BLaER1 (cell line): ENCODE measurements at regions not wholly inside any gene's neighbourhood (a gene's known extent, or its start where the extent isn't known, plus 50 kb on each side); places are given as distances from the start of the nearest gene placed in this dataset.
"Not testable (repeated sequence)": the region's sequence is repeated elsewhere in the genome, so short reads cannot be mapped to it uniquely, and the experiment has no call there.

ENCODE experiments used
- H3K27ac ChIP-seq: shearing (Covaris generic); formaldehyde crosslinking; 2 replicates; pipeline ENCODE4 v1.8.1; 2022
- H3K27me3 ChIP-seq: shearing (Covaris generic); formaldehyde crosslinking; 2 replicates; pipeline ENCODE4 v1.8.1; 2022
- H3K36me3 ChIP-seq: shearing (Covaris generic); formaldehyde crosslinking; 2 replicates; pipeline ENCODE4 v1.8.1; 2022
- H3K4me1 ChIP-seq: shearing (Covaris generic); formaldehyde crosslinking; 2 replicates; pipeline ENCODE4 v1.8.1; 2022
- H3K4me2 ChIP-seq: shearing (Covaris generic); formaldehyde crosslinking; 2 replicates; pipeline ENCODE4 v1.8.1; 2022
- H3K4me3 ChIP-seq: shearing (Covaris generic); formaldehyde crosslinking; 2 replicates; pipeline ENCODE4 v1.8.1; 2022
- H3K9ac ChIP-seq: shearing (Covaris generic); formaldehyde crosslinking; 2 replicates; pipeline ENCODE4 v1.8.1; 2022
- H3K9me3 ChIP-seq: shearing (Covaris generic); formaldehyde crosslinking; 2 replicates; pipeline ENCODE4 v1.8.1; 2022
- H4K20me1 ChIP-seq: shearing (Covaris generic); formaldehyde crosslinking; 2 replicates; pipeline ENCODE4 v1.8.1; 2022
- Cebpa-rat ChIP-seq: shearing (Covaris generic); IDR thresholded peaks from 2 replicates; pipeline ENCODE4 v1.8.1; 2022

- Histone ChIP-seq H3K4me3 (no peak overlapping the region), H3K4me1 (no peaks in the 10 kb centered on the region), H3K36me3 (no peaks in the 10 kb centered on the region), H3K27me3 (no peaks in the 10 kb centered on the region), H3K9me3 (no peaks in the 10 kb centered on the region; the same call in 1 of the 2 replicates), H3K4me2 (no peak overlapping the region), H3K9ac (no peak overlapping the region), H3K27ac (no peak overlapping the region), H4K20me1 (no peaks in the 10 kb centered on the region)
- TF ChIP-seq Cebpa-rat: no peak
Measured at GRCh38 chr2:161059388-161059787, 100.8 kb upstream of the TANK start.

GRCh38 chr2:161061786-161062185, 98.4 kb upstream of the TANK start:
- Histone ChIP-seq H3K4me1 (no peaks in the 10 kb centered on the region), H4K20me1 (no peaks in the 10 kb centered on the region), H3K27ac (no peak overlapping the region), H3K4me2 (no peak overlapping the region), H3K4me3 (no peak overlapping the region), H3K9ac (no peak overlapping the region), H3K27me3 (no peaks in the 10 kb centered on the region), H3K9me3 (no peaks in the 10 kb centered on the region), H3K36me3 (no peaks in the 10 kb centered on the region)
- no peak for TF ChIP-seq Cebpa-rat

DNA sequence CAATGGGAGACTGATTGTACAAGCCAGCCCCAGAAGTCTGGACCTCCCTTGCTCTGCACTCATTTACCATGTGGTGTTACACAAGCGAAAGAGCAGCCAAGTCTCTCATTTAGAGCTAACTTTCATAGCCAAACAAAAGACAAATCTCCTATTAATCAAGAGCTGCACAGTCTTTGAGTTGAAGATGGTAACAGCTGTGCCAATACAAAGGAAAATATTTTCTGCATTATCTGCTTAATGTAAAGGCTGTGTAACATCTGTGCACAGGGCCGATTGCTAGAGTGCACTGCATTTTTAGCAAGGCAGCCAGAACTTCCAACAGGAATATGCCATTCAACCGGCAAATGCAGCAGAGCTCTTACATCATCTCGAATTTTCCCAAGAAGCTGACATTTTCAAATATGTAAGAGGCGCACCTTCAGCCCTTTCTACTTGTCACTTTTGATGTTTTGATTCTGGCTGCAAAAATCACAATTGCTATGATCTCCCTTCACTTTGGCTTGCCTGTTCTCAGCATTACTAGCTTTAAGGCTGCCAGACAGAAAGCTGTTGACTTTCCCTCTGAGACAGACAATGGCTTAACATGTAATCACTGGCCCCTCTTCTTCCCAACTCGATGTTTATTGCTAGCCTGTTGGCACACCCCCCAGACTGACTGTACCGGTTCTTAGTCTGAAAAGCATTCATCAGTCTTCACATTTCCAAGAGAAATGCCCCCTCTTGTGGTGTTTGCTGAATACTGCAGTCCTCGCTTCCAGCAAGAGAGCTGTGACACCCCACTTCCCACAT, 96.9 kb upstream of the TANK start:
- no peak overlapping the region for H3K9ac ChIP-seq

GRCh38 chr2:161063946-161064306, 96.3 kb upstream of the TANK start:
- no peak for TF ChIP-seq Cebpa-rat
- H3K9ac ChIP-seq: no peak overlapping the region
- H3K4me2 ChIP-seq: no peak overlapping the region

More for the DNA sequence above, 96.9 kb upstream of the TANK start:
- no peak for TF ChIP-seq Cebpa-rat
- Histone ChIP-seq H3K27me3 (no peaks in the 10 kb centered on the region), H3K9me3 (no peaks in the 10 kb centered on the region), H3K4me1 (no peaks in the 10 kb centered on the region), H3K4me2 (no peak overlapping the region), H3K27ac (no peak overlapping the region), H3K36me3 (no peaks in the 10 kb centered on the region), H3K4me3 (no peak overlapping the region), H4K20me1 (no peaks in the 10 kb centered on the region)

DNA sequence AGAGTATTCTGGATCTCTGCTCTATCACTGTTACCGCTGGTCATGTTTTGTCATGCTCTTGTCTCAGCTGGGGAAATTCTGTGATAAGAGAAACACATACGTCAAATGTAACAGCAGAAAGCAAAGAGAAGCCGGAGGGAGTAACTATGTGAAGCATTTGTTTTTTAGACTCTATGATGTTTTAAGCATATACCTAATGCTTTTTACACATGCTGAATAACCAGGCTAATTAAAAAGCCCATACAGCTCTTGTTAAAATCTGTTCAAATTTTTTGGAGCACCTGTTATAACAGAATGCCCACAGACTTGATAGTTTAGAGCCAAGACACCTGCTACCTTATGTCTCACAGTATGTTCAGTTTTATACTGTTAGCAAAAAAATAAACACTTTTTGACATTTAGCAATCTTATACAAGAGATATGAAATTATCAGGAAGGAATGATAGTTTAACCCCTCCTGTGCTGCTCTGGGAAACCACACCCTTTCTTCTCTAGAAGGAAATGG, 92.3 kb upstream of the TANK start:
- H3K36me3 ChIP-seq: no peaks in the 10 kb centered on the region
- no peaks in the 10 kb centered on the region for H3K27me3 ChIP-seq
- no peaks in the 10 kb centered on the region for H3K9me3 ChIP-seq
- H4K20me1 ChIP-seq: no peaks in the 10 kb centered on the region
- no peak overlapping the region for H3K9ac ChIP-seq
- no peak overlapping the region for H3K27ac ChIP-seq
- no peaks in the 10 kb centered on the region for H3K4me1 ChIP-seq
- TF ChIP-seq Cebpa-rat: no peak
- H3K4me3 ChIP-seq: no peak overlapping the region
- H3K4me2 ChIP-seq: no peak overlapping the region

More at GRCh38 chr2:161063946-161064306, 96.3 kb upstream of the TANK start:
- H3K36me3 ChIP-seq: no peaks in the 10 kb centered on the region
- no peak overlapping the region for H3K4me3 ChIP-seq
- no peaks in the 10 kb centered on the region for H3K27me3 ChIP-seq
- H3K27ac ChIP-seq: no peak overlapping the region
- no peaks in the 10 kb centered on the region for H4K20me1 ChIP-seq
- H3K4me1 ChIP-seq: no peaks in the 10 kb centered on the region
- no peaks in the 10 kb centered on the region for H3K9me3 ChIP-seq

- no peaks in the 10 kb centered on the region for H4K20me1 ChIP-seq
- no peaks in the 10 kb centered on the region for H3K9me3 ChIP-seq
- H3K4me3 ChIP-seq: no peak overlapping the region
- H3K9ac ChIP-seq: no peak overlapping the region
- TF ChIP-seq Cebpa-rat: no peak
- no peaks in the 10 kb centered on the region for H3K4me1 ChIP-seq
- no peaks in the 10 kb centered on the region for H3K36me3 ChIP-seq
- H3K27me3 ChIP-seq: no peaks in the 10 kb centered on the region
- H3K4me2 ChIP-seq: no peak overlapping the region
- H3K27ac ChIP-seq: no peak overlapping the region
Measured at GRCh38 chr2:161068670-161069069, 91.6 kb upstream of the TANK start.

- Histone ChIP-seq H3K4me1 (no peaks in the 10 kb centered on the region), H4K20me1 (no peaks in the 10 kb centered on the region), H3K4me3 (no peak overlapping the region), H3K9ac (no peak overlapping the region), H3K36me3 (no peaks in the 10 kb centered on the region), H3K9me3 (no peaks in the 10 kb centered on the region), H3K27ac (no peak overlapping the region), H3K4me2 (no peak overlapping the region), H3K27me3 (no peaks in the 10 kb centered on the region)
- no peak for TF ChIP-seq Cebpa-rat
Measured at GRCh38 chr2:161070693-161071479, 89.3 kb upstream of the TANK start.

GRCh38 chr2:161072436-161072835, 87.8 kb upstream of the TANK start:
- not testable (repeated sequence) for H4K20me1 ChIP-seq, H3K9me3 ChIP-seq, H3K27ac ChIP-seq, H3K9ac ChIP-seq, H3K27me3 ChIP-seq, H3K4me1 ChIP-seq, H3K36me3 ChIP-seq, H3K4me3 ChIP-seq, H3K4me2 ChIP-seq

DNA sequence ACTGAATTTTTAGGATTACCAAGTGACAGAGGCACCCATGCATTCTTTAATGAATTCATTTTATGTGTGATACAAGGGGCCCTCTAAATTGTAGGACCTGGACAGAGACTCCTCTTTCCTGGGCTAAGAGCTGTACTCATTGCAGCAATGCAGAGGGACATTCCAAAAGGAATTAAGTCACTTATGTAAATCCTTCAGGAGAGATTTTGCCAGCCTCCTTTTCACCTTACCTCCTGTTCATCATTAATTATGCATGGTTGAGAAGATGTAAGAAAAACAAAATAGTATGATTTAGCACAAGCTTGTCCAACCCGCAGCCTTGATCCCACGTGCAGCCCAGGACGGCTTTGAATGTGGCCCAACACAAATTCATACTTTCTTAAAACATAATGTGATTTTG, 84.5 kb upstream of the TANK start:
- no peak overlapping the region for H3K4me3 ChIP-seq
- no peaks in the 10 kb centered on the region for H3K27me3 ChIP-seq
- H3K4me2 ChIP-seq: no peak overlapping the region
- no peaks in the 10 kb centered on the region for H4K20me1 ChIP-seq
- H3K4me1 ChIP-seq: peaks cover 17% of the 10 kb centered on the region
- no peaks in the 10 kb centered on the region for H3K9me3 ChIP-seq
- no peak overlapping the region for H3K9ac ChIP-seq
- H3K27ac ChIP-seq: no peak overlapping the region
- no peak for TF ChIP-seq Cebpa-rat
- no peaks in the 10 kb centered on the region for H3K36me3 ChIP-seq

DNA sequence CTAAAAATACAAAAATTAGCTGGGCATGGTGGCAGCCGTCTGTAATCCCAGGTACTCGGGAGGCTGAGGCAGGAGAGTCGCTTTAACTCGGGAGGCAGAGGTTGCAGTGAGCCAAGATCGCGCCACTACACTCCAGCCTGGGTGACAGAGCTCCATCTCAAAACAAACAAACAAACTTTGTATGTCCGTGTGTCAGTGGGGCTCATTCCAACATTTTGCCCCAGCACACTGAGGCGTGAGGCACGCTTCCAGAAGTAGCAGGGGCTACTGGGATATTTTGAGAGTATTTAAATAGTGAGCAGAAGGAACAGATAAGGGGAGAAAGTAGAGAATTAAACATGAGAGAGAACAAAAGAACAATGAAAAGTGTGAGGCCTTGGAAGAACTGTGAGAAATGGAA, 83.3 kb upstream of the TANK start:
- Histone ChIP-seq H3K4me2 (peak overlapping the region; percentile 57), H3K9ac (no peak overlapping the region), H3K27ac (no peak overlapping the region)

More for the DNA sequence above, 83.3 kb upstream of the TANK start:
- Histone ChIP-seq H3K4me3 (no peak overlapping the region), H3K4me1 (peaks cover 17% of the 10 kb centered on the region), H3K27me3 (no peaks in the 10 kb centered on the region), H4K20me1 (no peaks in the 10 kb centered on the region), H3K36me3 (no peaks in the 10 kb centered on the region), H3K9me3 (no peaks in the 10 kb centered on the region)
- TF ChIP-seq Cebpa-rat: no peak
